Kidney epithelial cell (primary cell): ENCODE measurements at regions not wholly inside any gene's neighbourhood (a gene's known extent, or its start where the extent isn't known, plus 50 kb on each side); places are given as distances from the start of the nearest gene placed in this dataset.

Source experiments
- DNase-seq: peaks from one replicate; pipeline ENCODE4 v3.0.0-alpha.2; 2010; ENCODE audit warnings: low read depth
- H3K27me3 ChIP-seq: 2 replicates; pipeline ENCODE4 v1.6.0; 2011; ENCODE audit warnings: low read length; ENCODE audit not compliant: control insufficient read depth, insufficient read depth
- H3K36me3 ChIP-seq: 2 replicates; pipeline ENCODE4 v1.5.1; 2011; ENCODE audit warnings: low read length; ENCODE audit not compliant: control insufficient read depth, insufficient read depth
- H3K4me3 ChIP-seq: 2 replicates; pipeline ENCODE4 v1.5.1; 2011; ENCODE audit warnings: low read depth, mild to moderate bottlenecking, control low read depth, low read length
- TF ChIP-seq, protein P1 (sequence below): IDR thresholded peaks from 2 replicates; pipeline ENCODE4 v1.5.1; 2011; ENCODE audit warnings: mild to moderate bottlenecking, moderate library complexity, low read length, control low read depth, inconsistent platforms; ENCODE audit not compliant: insufficient read depth, poor library complexity, severe bottlenecking

GRCh38 chr3:17955411-17955810 lies 213.0 kb upstream of the TBC1D5 start:
- Histone ChIP-seq H3K36me3 (no peaks in the 10 kb centered on the region), H3K27me3 (no peaks in the 10 kb centered on the region), H3K4me3 (no peak overlapping the region)
- TF ChIP-seq, protein P1, sequence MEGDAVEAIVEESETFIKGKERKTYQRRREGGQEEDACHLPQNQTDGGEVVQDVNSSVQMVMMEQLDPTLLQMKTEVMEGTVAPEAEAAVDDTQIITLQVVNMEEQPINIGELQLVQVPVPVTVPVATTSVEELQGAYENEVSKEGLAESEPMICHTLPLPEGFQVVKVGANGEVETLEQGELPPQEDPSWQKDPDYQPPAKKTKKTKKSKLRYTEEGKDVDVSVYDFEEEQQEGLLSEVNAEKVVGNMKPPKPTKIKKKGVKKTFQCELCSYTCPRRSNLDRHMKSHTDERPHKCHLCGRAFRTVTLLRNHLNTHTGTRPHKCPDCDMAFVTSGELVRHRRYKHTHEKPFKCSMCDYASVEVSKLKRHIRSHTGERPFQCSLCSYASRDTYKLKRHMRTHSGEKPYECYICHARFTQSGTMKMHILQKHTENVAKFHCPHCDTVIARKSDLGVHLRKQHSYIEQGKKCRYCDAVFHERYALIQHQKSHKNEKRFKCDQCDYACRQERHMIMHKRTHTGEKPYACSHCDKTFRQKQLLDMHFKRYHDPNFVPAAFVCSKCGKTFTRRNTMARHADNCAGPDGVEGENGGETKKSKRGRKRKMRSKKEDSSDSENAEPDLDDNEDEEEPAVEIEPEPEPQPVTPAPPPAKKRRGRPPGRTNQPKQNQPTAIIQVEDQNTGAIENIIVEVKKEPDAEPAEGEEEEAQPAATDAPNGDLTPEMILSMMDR = no peak
- no peak for DNase-seq

DNA sequence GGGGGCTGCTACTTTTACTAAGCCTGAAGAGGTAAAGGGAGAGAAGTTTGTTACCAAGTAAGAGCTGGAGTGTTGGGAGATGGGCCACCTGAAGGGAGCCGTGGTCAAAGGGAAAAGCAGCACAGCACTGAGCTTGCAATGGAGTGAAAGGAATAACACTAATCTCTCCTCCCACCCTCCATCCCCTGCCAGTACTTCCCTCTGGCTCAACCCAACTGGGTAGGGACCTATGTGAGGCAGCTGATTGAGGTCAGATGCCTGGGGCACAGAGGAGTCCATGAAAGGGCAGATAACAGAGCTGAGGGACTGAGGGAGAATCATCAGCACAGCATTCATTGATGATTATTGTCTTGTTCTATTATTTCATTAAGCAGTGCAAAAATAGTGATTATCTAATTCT lies 212.4 kb upstream of the TBC1D5 start:
- TF ChIP-seq, protein P1 = no peak
- Histone ChIP-seq H3K36me3 (no peaks in the 10 kb centered on the region), H3K27me3 (no peaks in the 10 kb centered on the region), H3K4me3 (no peak overlapping the region)
- DNase-seq = no peak

GRCh38 chr3:17951241-17951640 lies 208.8 kb upstream of the TBC1D5 start:
- H3K36me3 ChIP-seq = no peaks in the 10 kb centered on the region
- TF ChIP-seq, protein P1 = no peak
- DNase-seq = no peak
- H3K27me3 ChIP-seq = no peaks in the 10 kb centered on the region
- H3K4me3 ChIP-seq = no peak overlapping the region

DNA sequence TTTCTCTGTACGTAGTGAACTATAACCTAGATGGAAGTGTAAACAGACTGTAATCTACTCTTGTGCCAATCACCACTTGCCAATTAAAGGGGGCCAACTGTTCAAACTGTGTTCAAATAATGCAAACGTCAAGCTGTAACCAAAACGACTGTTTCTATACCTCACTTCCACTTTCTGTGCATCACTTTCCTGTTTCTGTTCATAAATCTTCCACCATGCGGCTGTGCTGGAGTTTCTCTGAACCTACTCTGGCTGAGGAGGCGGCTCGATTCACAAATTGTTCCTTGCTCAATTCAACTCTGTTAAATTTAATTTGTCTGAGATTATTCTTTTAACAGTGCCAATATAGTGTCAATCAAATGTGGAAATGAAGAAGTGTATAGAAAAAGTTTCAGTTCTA lies 206.7 kb upstream of the TBC1D5 start:
- Histone ChIP-seq H3K36me3 (no peaks in the 10 kb centered on the region), H3K27me3 (no peaks in the 10 kb centered on the region), H3K4me3 (no peak overlapping the region)
- no peak for DNase-seq
- TF ChIP-seq, protein P1 = no peak

- no peaks in the 10 kb centered on the region for H3K36me3 ChIP-seq
- no peaks in the 10 kb centered on the region for H3K27me3 ChIP-seq
- no peak for DNase-seq
- no peak overlapping the region for H3K4me3 ChIP-seq
- TF ChIP-seq, protein P1 = no peak
These were observed 205.4 kb upstream of the TBC1D5 start for GRCh38 chr3:17947833-17948232.

DNA sequence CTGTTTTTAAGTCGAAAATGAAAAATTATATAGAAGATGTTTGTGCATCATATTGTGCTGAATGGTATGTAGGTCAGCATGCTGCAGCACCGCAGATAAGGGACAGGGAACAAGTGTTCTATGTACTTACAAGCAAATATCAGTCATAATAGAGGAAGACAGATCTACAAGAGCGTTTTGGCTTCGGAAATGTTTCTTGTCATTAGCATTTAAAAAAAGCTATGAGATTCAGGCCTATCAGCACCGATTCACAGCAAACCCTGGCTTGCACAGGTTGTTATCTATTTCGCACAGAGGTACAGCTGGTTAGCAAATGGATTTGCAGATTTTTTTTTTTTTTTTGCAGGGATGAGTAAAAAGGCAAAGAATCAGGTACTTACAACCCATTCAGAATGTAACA lies 204.2 kb upstream of the TBC1D5 start:
- no peak for DNase-seq
- Histone ChIP-seq H3K36me3 (no peaks in the 10 kb centered on the region), H3K27me3 (no peaks in the 10 kb centered on the region), H3K4me3 (no peak overlapping the region)
- TF ChIP-seq, protein P1 = no peak
